GM19467 (cell line): ENCODE measurements at regions not wholly inside any gene's neighbourhood (a gene's known extent, or its start where the extent isn't known, plus 50 kb on each side); places are given as distances from the start of the nearest gene placed in this dataset.

Experiments
- ATAC-seq: cut with Tn5 transposase; IDR thresholded peaks from one replicate; pipeline ENCODE4 v1.9.1; 2021; ENCODE audit warnings: mild to moderate bottlenecking, moderate library complexity; ENCODE audit not compliant: unreplicated experiment

- no peak for ATAC-seq
These were observed 424.4 kb upstream of the TBX3 start for GRCh38 chr12:115108129-115109100.

- no peak for ATAC-seq
These were observed 420.2 kb upstream of the TBX3 start for GRCh38 chr12:115103884-115104883.

GRCh38 chr12:115102450-115102849, 418.5 kb upstream of the TBX3 start:
- ATAC-seq = no peak

- ATAC-seq = no peak
These were observed 417.5 kb upstream of the TBX3 start for GRCh38 chr12:115101520-115101919.

GRCh38 chr12:115097416-115097815, 413.4 kb upstream of the TBX3 start:
- no peak for ATAC-seq

- ATAC-seq = no peak
These were observed 412.8 kb upstream of the TBX3 start for GRCh38 chr12:115096588-115097397.

GRCh38 chr12:115095073-115095748, 411.2 kb upstream of the TBX3 start:
- ATAC-seq = no peak

GRCh38 chr12:115094163-115094816, 410.3 kb upstream of the TBX3 start:
- no peak for ATAC-seq

GRCh38 chr12:115093261-115093660, 409.3 kb upstream of the TBX3 start:
- ATAC-seq = no peak

- no peak for ATAC-seq
These were observed 406.8 kb upstream of the TBX3 start for GRCh38 chr12:115090783-115091182.

GRCh38 chr12:115088995-115089841, 405.2 kb upstream of the TBX3 start:
- no peak for ATAC-seq

GRCh38 chr12:115088328-115088994, 404.5 kb upstream of the TBX3 start:
- no peak for ATAC-seq

GRCh38 chr12:115085594-115085993, 401.6 kb upstream of the TBX3 start:
- ATAC-seq = no peak

- no peak for ATAC-seq
These were observed 395.8 kb upstream of the TBX3 start for GRCh38 chr12:115079760-115080159.

- ATAC-seq = no peak
These were observed 395.0 kb upstream of the TBX3 start for GRCh38 chr12:115078990-115079389.

- ATAC-seq = no peak
These were observed 394.4 kb upstream of the TBX3 start for GRCh38 chr12:115078334-115078733.

- no peak for ATAC-seq
These were observed 391.7 kb upstream of the TBX3 start for GRCh38 chr12:115075552-115076170.

GRCh38 chr12:115074617-115075016, 390.6 kb upstream of the TBX3 start:
- no peak for ATAC-seq
